GM19438 (cell line): ENCODE measurements at regions not wholly inside any gene's neighbourhood (a gene's known extent, or its start where the extent isn't known, plus 50 kb on each side); places are given as distances from the start of the nearest gene placed in this dataset.
"Not testable (repeated sequence)": the region's sequence is repeated elsewhere in the genome, so short reads cannot be mapped to it uniquely, and the experiment has no call there.

Experiments
- ATAC-seq: cut with Tn5 transposase; IDR thresholded peaks from one replicate; pipeline ENCODE4 v1.9.1; 2021; ENCODE audit warnings: low read depth; ENCODE audit not compliant: unreplicated experiment

- ATAC-seq: no peak
Measured at GRCh38 chrX:20718592-20719380, 452.1 kb upstream of the RPS6KA3 start.

GRCh38 chrX:20715176-20715575, 448.5 kb upstream of the RPS6KA3 start:
- ATAC-seq: no peak

GRCh38 chrX:20712811-20713210, 446.1 kb upstream of the RPS6KA3 start:
- ATAC-seq: no peak

- no peak for ATAC-seq
Measured at GRCh38 chrX:20711366-20711765, 444.7 kb upstream of the RPS6KA3 start.

- no peak for ATAC-seq
Measured at GRCh38 chrX:20693078-20693477, 426.4 kb upstream of the RPS6KA3 start.

GRCh38 chrX:20686256-20686655, 419.5 kb upstream of the RPS6KA3 start:
- no peak for ATAC-seq

GRCh38 chrX:20685652-20686051, 418.9 kb upstream of the RPS6KA3 start:
- no peak for ATAC-seq

GRCh38 chrX:20681683-20682082, 415.0 kb upstream of the RPS6KA3 start:
- no peak for ATAC-seq

- ATAC-seq: no peak
Measured at GRCh38 chrX:20680998-20681397, 414.3 kb upstream of the RPS6KA3 start.

GRCh38 chrX:20672476-20672875, 405.8 kb upstream of the RPS6KA3 start:
- no peak for ATAC-seq

- ATAC-seq: not testable (repeated sequence)
Measured at GRCh38 chrX:20671746-20672145, 405.0 kb upstream of the RPS6KA3 start.

GRCh38 chrX:20670611-20671010, 403.9 kb upstream of the RPS6KA3 start:
- ATAC-seq: no peak

GRCh38 chrX:20668550-20668949, 401.8 kb upstream of the RPS6KA3 start:
- peak; percentile 86 for ATAC-seq

- ATAC-seq: no peak
Measured at GRCh38 chrX:20666331-20666730, 399.6 kb upstream of the RPS6KA3 start.

- no peak for ATAC-seq
Measured at GRCh38 chrX:20665481-20665880, 398.8 kb upstream of the RPS6KA3 start.

- ATAC-seq: no peak
Measured at GRCh38 chrX:20664774-20665173, 398.1 kb upstream of the RPS6KA3 start.

GRCh38 chrX:20664131-20664530, 397.4 kb upstream of the RPS6KA3 start:
- no peak for ATAC-seq

GRCh38 chrX:20663336-20663735, 396.6 kb upstream of the RPS6KA3 start:
- no peak for ATAC-seq

GRCh38 chrX:20656721-20657120, 390.0 kb upstream of the RPS6KA3 start:
- no peak for ATAC-seq

GRCh38 chrX:20654596-20655106, 387.9 kb upstream of the RPS6KA3 start:
- no peak for ATAC-seq

GRCh38 chrX:20653070-20653469, 386.4 kb upstream of the RPS6KA3 start:
- ATAC-seq: no peak

GRCh38 chrX:20641954-20642353, 375.2 kb upstream of the RPS6KA3 start:
- no peak for ATAC-seq
